SJSA1 (cell line): ENCODE measurements at regions not wholly inside any gene's neighbourhood (a gene's known extent, or its start where the extent isn't known, plus 50 kb on each side); places are given as distances from the start of the nearest gene placed in this dataset.
"Not testable (repeated sequence)": the region's sequence is repeated elsewhere in the genome, so short reads cannot be mapped to it uniquely, and the experiment has no call there.

ENCODE experiments used
- DNase-seq, 2 experiments: peaks; one replicate each; pipeline ENCODE4 v3.0.0-alpha.2; 2015 to 2020; ENCODE audit warnings: low spot score in 2 of 2, low read depth in 1 of 2
- H3K27ac ChIP-seq: fragments of 250-450 bp; sonication (Bioruptor Pico); 2 replicates; pipeline ENCODE4 v1.5.1; 2020; ENCODE audit warnings: mild to moderate bottlenecking, moderate library complexity
- H3K27me3 ChIP-seq: fragments of 250-450 bp; sonication (Bioruptor Pico); replicated peaks from 2 replicates; pipeline ENCODE4 v1.5.1; 2020; ENCODE audit warnings: mild to moderate bottlenecking, moderate library complexity
- H3K36me3 ChIP-seq: fragments of 250-450 bp; sonication (Bioruptor Pico); 2 replicates; pipeline ENCODE4 v1.5.1; 2020; ENCODE audit warnings: mild to moderate bottlenecking
- H3K4me1 ChIP-seq: fragments of 250-450 bp; sonication (Bioruptor Pico); replicated peaks from 2 replicates; pipeline ENCODE4 v1.6.1; 2021; ENCODE audit warnings: mild to moderate bottlenecking
- H3K4me3 ChIP-seq: fragments of 250-450 bp; sonication (Bioruptor Pico); 2 replicates; pipeline ENCODE4 v1.5.1; 2020; ENCODE audit warnings: mild to moderate bottlenecking
- H3K9me3 ChIP-seq: fragments of 250-450 bp; sonication (Bioruptor Pico); replicated peaks from 2 replicates; pipeline ENCODE4 v1.5.1; 2020; ENCODE audit warnings: mild to moderate bottlenecking

DNA sequence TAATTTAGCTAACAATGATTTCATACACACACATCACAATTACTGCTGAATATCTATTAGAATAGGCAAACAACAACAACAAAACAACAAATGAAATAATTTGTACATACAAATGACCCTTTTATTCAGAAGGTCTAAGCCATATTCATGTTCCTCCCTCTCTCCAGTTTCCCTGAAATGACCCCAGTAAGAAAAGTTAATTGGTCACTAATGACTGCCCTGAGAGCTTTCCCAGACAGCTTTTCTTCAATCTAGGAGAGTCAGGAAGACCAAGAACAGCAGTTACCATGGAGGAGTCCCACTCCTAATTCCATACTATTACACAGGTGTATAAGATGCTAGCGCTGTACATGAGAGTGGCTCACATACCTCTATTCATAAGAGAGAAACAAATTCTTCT, 121.2 kb upstream of the GRIP1 start:
- H3K27ac ChIP-seq = no peak overlapping the region
- H3K4me3 ChIP-seq = no peak overlapping the region
- H3K27me3 ChIP-seq = peaks cover 10% of the 10 kb centered on the region
- no peaks in the 10 kb centered on the region for H3K9me3 ChIP-seq
- H3K36me3 ChIP-seq = no peaks in the 10 kb centered on the region
- DNase-seq = no peak
- H3K4me1 ChIP-seq = no peaks in the 10 kb centered on the region

DNA sequence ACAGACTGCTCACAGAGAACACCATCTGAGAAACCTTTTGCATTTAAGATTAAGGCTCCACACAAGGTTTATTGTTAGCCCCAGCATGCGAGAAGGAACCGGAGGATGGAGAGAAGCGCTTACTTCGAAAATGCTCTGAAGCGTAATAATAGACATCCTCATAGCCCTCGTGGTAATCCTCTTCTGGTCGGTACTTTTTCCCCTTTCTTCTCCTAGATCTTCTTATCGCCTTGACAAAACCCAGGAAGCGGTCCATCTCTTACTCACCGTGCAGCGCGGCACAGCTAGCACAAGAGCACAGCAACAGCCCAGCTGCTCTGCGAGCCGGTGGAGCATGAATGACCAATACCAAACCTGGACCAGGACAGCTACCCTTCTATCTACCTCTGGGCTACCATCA, 125.1 kb upstream of the GRIP1 start:
- Histone ChIP-seq H3K9me3 (no peaks in the 10 kb centered on the region), H3K4me3 (no peak overlapping the region), H3K27ac (no peak overlapping the region), H3K4me1 (no peaks in the 10 kb centered on the region), H3K27me3 (peaks cover 11% of the 10 kb centered on the region), H3K36me3 (no peaks in the 10 kb centered on the region)
- no peak for DNase-seq

DNA sequence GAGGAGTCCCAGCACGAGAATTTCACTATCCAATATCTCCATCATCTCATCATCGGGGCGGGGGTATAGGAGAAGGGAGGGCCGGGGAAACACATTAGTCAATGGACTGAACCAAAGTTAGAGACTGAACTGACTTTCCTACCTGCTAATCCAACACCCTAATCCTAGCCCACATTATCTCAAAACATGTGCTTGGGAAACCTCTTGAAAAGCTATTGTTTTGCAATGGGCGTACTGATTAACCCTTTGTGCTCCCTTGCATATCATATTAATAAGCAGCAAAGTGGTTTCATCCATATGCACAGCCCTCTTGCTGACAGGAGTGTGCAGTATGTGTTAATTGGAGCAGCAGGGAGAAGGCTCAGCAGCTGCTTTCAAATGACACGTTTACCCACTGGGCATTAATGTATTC, 125.7 kb upstream of the GRIP1 start:
- Histone ChIP-seq H3K27me3 (peaks cover 15% of the 10 kb centered on the region), H3K9me3 (no peaks in the 10 kb centered on the region), H3K4me1 (no peaks in the 10 kb centered on the region), H3K27ac (no peak overlapping the region), H3K4me3 (no peak overlapping the region), H3K36me3 (no peaks in the 10 kb centered on the region)
- DNase-seq = no peak

- DNase-seq = no peak
- H3K4me3 ChIP-seq = no peak overlapping the region
- H3K9me3 ChIP-seq = no peaks in the 10 kb centered on the region
- H3K4me1 ChIP-seq = no peaks in the 10 kb centered on the region
- H3K36me3 ChIP-seq = no peaks in the 10 kb centered on the region
- no peak overlapping the region for H3K27ac ChIP-seq
- H3K27me3 ChIP-seq = peaks cover 4% of the 10 kb centered on the region; the same call in 1 of the 2 replicates
These were observed 129.7 kb upstream of the GRIP1 start for GRCh38 chr12:66808606-66809005.

DNA sequence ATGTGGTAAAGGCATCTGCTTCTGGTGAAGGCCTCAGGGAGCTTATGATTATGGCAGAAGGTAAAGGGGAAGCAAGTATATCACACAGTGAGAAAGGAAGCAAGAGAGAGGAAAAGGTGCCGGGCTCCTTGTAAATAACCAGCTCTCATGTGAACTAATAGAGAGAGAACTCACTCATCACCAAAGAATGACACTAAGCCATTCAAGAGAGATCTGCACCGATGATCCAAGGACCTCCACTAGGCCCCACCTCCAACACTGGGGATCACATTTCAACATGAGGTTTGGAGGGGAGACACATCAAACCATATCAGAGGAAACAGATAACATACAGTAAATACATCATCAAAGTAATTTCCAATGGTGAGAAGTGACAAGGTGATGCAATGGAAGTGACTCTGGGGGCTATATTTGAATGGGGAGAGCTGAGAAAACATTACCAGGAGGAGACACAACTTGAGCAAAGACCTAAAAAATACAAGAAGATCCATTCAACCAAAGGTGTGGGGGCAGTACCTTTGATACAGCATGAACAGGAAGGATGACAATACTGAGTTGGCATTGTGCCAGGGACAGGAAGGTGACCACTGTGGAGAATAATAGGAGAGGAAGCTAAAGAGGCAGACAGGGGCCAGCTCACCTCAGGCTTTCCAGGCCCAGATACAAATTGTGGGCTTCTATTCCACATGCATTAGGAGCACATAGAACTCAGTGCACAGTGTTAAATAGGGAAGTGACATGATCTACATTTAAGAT, 134.4 kb upstream of the GRIP1 start:
- Histone ChIP-seq H3K27ac (no peak overlapping the region), H3K4me1 (no peaks in the 10 kb centered on the region), H3K9me3 (no peaks in the 10 kb centered on the region), H3K4me3 (no peak overlapping the region), H3K27me3 (peaks cover 4% of the 10 kb centered on the region; the same call in 1 of the 2 replicates), H3K36me3 (no peaks in the 10 kb centered on the region)
- DNase-seq = no peak

DNA sequence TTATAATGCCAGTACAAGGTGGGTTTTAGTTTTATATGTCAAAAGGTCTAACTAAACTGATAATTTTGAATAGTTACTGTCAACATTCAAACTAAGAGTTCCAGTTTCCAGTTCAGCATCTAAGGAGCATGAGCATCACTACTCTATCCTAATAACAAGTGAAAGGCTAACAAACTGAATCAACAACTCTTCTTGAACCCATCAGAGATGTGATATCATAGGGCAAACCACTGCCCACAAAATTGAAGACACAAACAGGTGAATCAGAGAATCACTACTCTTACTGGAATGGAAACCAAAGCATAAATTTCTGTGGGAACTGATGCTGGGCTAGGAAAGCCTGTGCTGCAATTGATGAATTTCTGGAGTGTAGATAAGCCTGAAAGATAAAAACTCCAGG, 140.7 kb upstream of the GRIP1 start:
- no peak for DNase-seq
- Histone ChIP-seq H3K4me1 (no peaks in the 10 kb centered on the region), H3K27ac (no peak overlapping the region), H3K4me3 (no peak overlapping the region), H3K27me3 (0 out of 2 replicates have a peak, but pooled peaks cover 5% of the 10 kb centered on the region), H3K36me3 (no peaks in the 10 kb centered on the region), H3K9me3 (no peaks in the 10 kb centered on the region)

DNA sequence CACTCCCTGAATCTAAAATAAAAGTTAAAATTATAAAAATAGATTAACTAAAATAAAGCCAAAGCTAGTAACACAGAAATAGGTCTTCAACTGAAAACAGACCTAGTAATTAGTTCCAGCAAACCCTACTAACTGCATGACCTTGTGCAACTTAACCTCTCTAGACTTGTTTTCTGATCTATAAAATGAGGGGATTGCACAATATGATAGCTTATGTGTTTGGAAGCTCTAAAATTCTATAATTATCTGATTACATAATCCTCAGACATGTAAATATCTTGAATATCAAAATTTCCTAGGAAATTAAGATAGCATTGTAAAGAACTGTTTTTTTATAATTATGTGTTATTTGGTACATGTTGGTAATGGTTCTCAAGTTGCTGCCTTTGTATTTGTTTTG, 144.1 kb upstream of the GRIP1 start:
- H3K4me3 ChIP-seq = no peak overlapping the region
- H3K27ac ChIP-seq = no peak overlapping the region
- H3K9me3 ChIP-seq = no peaks in the 10 kb centered on the region; the same call in 1 of the 2 replicates
- H3K4me1 ChIP-seq = no peaks in the 10 kb centered on the region
- no peak for DNase-seq
- H3K36me3 ChIP-seq = no peaks in the 10 kb centered on the region
- 0 out of 2 replicates have a peak, but pooled peaks cover 5% of the 10 kb centered on the region for H3K27me3 ChIP-seq

GRCh38 chr12:66823857-66824570, 145.1 kb upstream of the GRIP1 start:
- Histone ChIP-seq H3K27ac (no peak overlapping the region), H3K36me3 (no peaks in the 10 kb centered on the region), H3K4me1 (no peaks in the 10 kb centered on the region), H3K4me3 (no peak overlapping the region), H3K9me3 (no peaks in the 10 kb centered on the region; the same call in 1 of the 2 replicates), H3K27me3 (0 out of 2 replicates have a peak, but pooled peaks cover 3% of the 10 kb centered on the region)
- no peak for DNase-seq

- not testable (repeated sequence) for H3K27ac ChIP-seq, H3K9me3 ChIP-seq, H3K27me3 ChIP-seq, DNase-seq, H3K4me1 ChIP-seq, H3K36me3 ChIP-seq, H3K4me3 ChIP-seq
These were observed 147.0 kb upstream of the GRIP1 start for GRCh38 chr12:66825921-66826320.

DNA sequence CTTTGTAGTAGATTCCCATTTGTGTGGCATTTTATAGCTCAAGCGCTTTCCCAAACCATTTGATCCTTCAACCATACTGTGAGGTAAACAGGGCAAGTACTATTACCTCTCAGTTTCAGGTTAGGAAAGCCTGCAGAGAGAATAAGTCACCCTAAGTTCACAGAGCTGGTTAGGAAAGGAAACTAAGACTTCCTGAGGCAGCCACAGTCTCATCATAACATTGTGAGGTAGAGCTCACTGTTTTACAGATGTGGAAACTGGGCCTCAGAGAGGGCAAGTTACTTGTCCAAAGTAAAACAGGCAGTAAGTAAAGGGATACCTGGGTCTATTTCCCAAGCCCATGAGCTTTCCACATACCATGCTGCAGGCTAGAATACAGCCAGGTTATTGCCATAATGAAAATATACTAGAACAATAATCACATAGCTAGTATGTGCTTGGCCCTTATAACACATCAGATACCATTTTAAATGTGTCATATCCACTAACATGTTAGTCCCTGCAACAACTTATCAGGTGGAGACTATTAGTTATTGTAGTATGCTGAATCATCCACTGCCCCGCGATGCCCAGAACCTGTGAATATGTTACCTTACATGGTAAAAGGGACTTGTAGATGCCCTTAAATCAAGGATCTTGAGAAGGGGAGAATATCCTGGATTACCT, 150.9 kb upstream of the GRIP1 start:
- no peak for DNase-seq
- Histone ChIP-seq H3K9me3 (no peaks in the 10 kb centered on the region; the same call in 1 of the 2 replicates), H3K4me1 (no peaks in the 10 kb centered on the region), H3K27me3 (no peaks in the 10 kb centered on the region), H3K36me3 (no peaks in the 10 kb centered on the region), H3K4me3 (no peak overlapping the region), H3K27ac (no peak overlapping the region)

GRCh38 chr12:66831495-66831894, 152.6 kb upstream of the GRIP1 start:
- H3K27me3 ChIP-seq = no peaks in the 10 kb centered on the region
- no peaks in the 10 kb centered on the region for H3K36me3 ChIP-seq
- no peak overlapping the region for H3K4me3 ChIP-seq
- no peaks in the 10 kb centered on the region for H3K9me3 ChIP-seq
- no peak for DNase-seq
- H3K4me1 ChIP-seq = no peaks in the 10 kb centered on the region
- no peak overlapping the region for H3K27ac ChIP-seq

DNA sequence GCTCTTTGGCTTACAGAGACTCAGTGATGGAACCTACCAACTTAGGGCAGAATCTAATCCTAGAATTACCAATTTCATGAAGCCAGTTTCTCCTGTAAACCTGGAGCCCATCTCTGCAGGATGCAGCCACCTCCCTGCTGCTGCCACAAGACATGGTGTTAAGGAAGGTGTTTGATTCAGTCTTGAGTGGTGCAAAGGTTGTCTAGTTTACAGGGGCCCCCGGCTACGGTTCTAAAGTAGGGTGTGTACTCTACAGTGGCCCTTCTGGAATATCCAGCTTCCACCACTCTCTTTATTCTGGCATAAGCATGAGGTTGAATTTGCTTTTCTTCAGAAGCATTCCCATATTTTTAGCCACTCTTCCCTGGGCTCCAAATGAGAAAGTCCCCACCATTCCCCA, 154.1 kb upstream of the GRIP1 start:
- no peak overlapping the region for H3K4me3 ChIP-seq
- no peaks in the 10 kb centered on the region for H3K9me3 ChIP-seq
- no peaks in the 10 kb centered on the region for H3K4me1 ChIP-seq
- no peaks in the 10 kb centered on the region for H3K36me3 ChIP-seq
- no peaks in the 10 kb centered on the region for H3K27me3 ChIP-seq
- DNase-seq = no peak
- H3K27ac ChIP-seq = no peak overlapping the region

DNA sequence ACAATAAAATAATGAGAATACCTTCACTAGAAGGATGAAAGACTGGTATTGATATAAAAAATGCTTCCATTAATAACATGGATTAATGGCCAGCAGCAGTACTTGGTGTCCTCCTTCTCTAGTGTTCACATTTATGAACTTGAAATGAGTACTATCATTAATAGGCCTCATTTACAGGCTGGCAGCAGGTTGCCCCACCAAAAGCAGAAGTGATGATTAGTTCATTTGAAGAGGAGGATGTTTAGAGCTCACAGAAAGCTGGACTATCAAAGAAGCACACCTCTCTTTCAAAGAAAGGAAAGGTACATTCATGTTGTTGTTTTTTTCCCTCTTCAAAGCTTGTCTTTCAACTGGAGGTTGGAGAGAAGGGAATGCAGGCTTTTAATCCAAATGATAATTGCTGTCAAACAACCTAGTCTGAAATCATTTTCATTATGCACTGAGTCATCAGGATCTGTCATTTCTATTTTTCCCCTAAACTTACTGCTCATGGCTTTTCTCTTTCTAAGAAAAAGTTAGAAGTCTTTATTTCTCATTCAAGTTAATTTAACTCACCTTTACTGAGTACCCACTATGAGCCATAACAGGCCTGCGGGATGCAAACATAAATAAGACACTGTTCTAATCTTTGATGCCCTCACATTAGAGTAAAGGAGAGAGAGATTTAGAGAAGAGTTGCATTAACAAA, 157.9 kb upstream of the GRIP1 start:
- Histone ChIP-seq H3K9me3 (no peaks in the 10 kb centered on the region), H3K27me3 (no peaks in the 10 kb centered on the region), H3K36me3 (no peaks in the 10 kb centered on the region), H3K27ac (no peak overlapping the region), H3K4me3 (no peak overlapping the region), H3K4me1 (no peaks in the 10 kb centered on the region)
- no peak for DNase-seq

DNA sequence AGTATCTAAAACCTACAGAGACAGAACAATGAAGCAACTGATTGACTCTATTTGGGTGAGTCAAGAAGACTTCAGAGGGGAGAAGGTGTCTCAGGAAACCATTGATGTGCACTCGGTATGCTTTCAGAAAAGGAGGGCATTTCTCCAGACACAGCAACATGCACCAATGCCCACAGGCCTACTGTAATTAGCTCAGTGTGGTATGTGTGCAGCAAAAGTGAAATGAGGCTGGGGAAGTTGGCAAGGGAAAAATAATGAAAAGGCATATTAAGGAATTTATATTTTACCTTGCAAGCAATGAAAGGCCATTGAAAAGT, 158.4 kb upstream of the GRIP1 start:
- DNase-seq = no peak
- Histone ChIP-seq H3K4me1 (no peaks in the 10 kb centered on the region), H3K27ac (no peak overlapping the region), H3K36me3 (no peaks in the 10 kb centered on the region), H3K9me3 (no peaks in the 10 kb centered on the region), H3K4me3 (no peak overlapping the region), H3K27me3 (no peaks in the 10 kb centered on the region)
